OCI-LY1 (cell line): ENCODE measurements at regions not wholly inside any gene's neighbourhood (a gene's known extent, or its start where the extent isn't known, plus 50 kb on each side); places are given as distances from the start of the nearest gene placed in this dataset.

Source experiments
- CTCF ChIP-seq: fragments of 200-600 bp; sonication (generic), shearing (Covaris generic); IDR thresholded peaks from 2 replicates; pipeline ENCODE4 v1.5.1; 2017; ENCODE audit warnings: mild to moderate bottlenecking, antibody characterized with exemption, low read length, moderate library complexity, mixed read lengths
- EZH2 ChIP-seq: fragments of 200-600 bp; sonication (generic), shearing (Covaris generic); IDR thresholded peaks from 2 replicates; pipeline ENCODE4 v1.8.0; 2017; ENCODE audit warnings: borderline replicate concordance, mixed run types, mild to moderate bottlenecking, antibody characterized with exemption, low read length, moderate library complexity, mixed read lengths

- TF ChIP-seq EZH2, result no peak
- no peak for TF ChIP-seq CTCF
Observed at GRCh38 chr5:160918386-160918785, 66.4 kb upstream of the ATP10B start.
